ENCODE measurements at regions not wholly inside any gene's neighbourhood (a gene's known extent, or its start where the extent isn't known, plus 50 kb on each side); places are given as distances from the start of the nearest gene placed in this dataset.

DNA sequence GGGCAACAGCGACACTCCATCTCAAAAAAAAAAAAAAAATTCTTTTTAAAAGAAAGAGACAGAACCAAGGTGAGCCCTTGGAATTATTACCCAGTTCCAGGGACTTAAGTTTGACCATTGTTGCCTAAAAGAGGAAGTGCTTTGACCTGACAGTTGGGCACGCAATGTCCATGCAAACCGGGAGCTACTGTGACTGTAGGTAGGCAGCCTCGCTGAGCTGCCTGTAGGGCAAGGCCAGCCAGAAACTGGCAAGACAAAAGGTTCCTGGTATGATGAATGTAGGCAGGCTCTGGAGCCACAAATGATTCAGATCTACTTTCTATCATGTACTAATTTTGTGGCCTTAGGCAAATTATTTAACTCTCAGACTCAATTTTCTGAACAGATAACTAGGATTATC is 334.8 kb upstream of the ZNF462 start:
- Histone ChIP-seq H2AK5ac (ENCODE audit: low read depth, low read length) (no peak overlapping the region), H4K5ac (ENCODE audit: insufficient read length, low read depth, low read length) (no peak overlapping the region), H4K8ac (ENCODE audit: extremely low read depth, insufficient read depth, low read length) (no peak overlapping the region), H3K4me3 (ENCODE audit: extremely low read depth in 1 of 4, insufficient read depth in 2 of 4, low read depth in 3 of 4, low read length in 4 of 4) (no peak overlapping the region), H2BK120ac (replicated peaks; ENCODE audit: low read depth, low read length) (no peak overlapping the region), H2BK15ac (ENCODE audit: low read length) (no peak overlapping the region), H3K4ac (replicated peaks; ENCODE audit: insufficient read length, low read depth, low read length) (no peak overlapping the region), H4K20me1 (replicated peaks in 1 of 2; ENCODE audit: control insufficient read depth in 1 of 2, insufficient read depth in 2 of 2, low read length in 2 of 2) (no peaks in the 10 kb centered on the region), H3K4me1 (replicated peaks in 1 of 4; ENCODE audit: control insufficient read depth in 3 of 4, insufficient read depth in 4 of 4, low read length in 3 of 4) (no peaks in the 10 kb centered on the region), H2BK12ac (ENCODE audit: low read depth, low read length) (no peak overlapping the region), H3K56ac (replicated peaks; ENCODE audit: insufficient read length, low read depth, low read length) (no peak overlapping the region), H3K79me2 (ENCODE audit: control insufficient read depth in 1 of 2, insufficient read depth in 2 of 2, low read length in 2 of 2) (no peaks in the 10 kb centered on the region), H3K9me3 (ENCODE audit: insufficient read depth in 2 of 2, low read depth in 1 of 2, low read length in 1 of 2) (no peaks in the 10 kb centered on the region), H3K27ac (ENCODE audit: low read depth, low read length) (no peak overlapping the region), H3K4me2 (ENCODE audit: insufficient read depth in 1 of 2, low read depth in 2 of 2, low read length in 2 of 2) (no peak overlapping the region), H3K23ac (ENCODE audit: insufficient read length) (no peak overlapping the region), H3K18ac (ENCODE audit: extremely low read depth, low read length) (no peak overlapping the region), H3K27me3 (replicated peaks in 1 of 4; ENCODE audit: control insufficient read depth in 3 of 4, extremely low read depth in 1 of 4, insufficient read depth in 3 of 4, low read length in 3 of 4) (no peaks in the 10 kb centered on the region), H3K23me2 (ENCODE audit: low read depth, low read length) (no peaks in the 10 kb centered on the region), H3K36me3 (ENCODE audit: control insufficient read depth in 2 of 4, insufficient read depth in 4 of 4, low read length in 3 of 4) (no peaks in the 10 kb centered on the region), H2BK5ac (ENCODE audit: low read depth, low read length) (no peak overlapping the region), H2AFZ (ENCODE audit: low read length) (no peak overlapping the region), H2BK20ac (ENCODE audit: low read length) (no peak overlapping the region), H3K9ac (replicated peaks in 1 of 4; ENCODE audit: extremely low read depth in 1 of 4, low read depth in 3 of 4, low read length in 3 of 4) (no peak overlapping the region), H3K79me1 (ENCODE audit: low read depth, low read length) (no peaks in the 10 kb centered on the region), H4K91ac (replicated peaks; ENCODE audit: insufficient read length, low read length) (no peak overlapping the region), H3K14ac (ENCODE audit: insufficient read length) (no peak overlapping the region)
- POLR2A ChIA-PET (ENCODE audit: partially characterized antibody), result no interaction called here
- FAIRE-seq (no peak), DNase-seq (ENCODE audit: low read depth in 1 of 2, low spot score in 2 of 2) (no peak)
- CTCF ChIA-PET (ENCODE audit: partially characterized antibody), result interaction anchor here (0.6 to 0.7 kb wide), 2 partner anchors 70 to 628 kb away, joined by 3 to 4 read pairs; no protein-coding TSS in a partner anchor
- WGBS, 2 experiments (ENCODE audit: extremely low coverage in 1 of 2, insufficient coverage in 1 of 2, insufficient read length in 1 of 2, insufficient replicate concordance in 2 of 2, low coverage in 1 of 2, low lambda C conversion rate in 2 of 2, missing lambda C conversion rate in 1 of 2), result 85% methylated on average over 4 of the region's 4 CpGs; no CpG with 5 or more reads in 1 of the 2 experiments
- TF ChIP-seq, protein P1, sequence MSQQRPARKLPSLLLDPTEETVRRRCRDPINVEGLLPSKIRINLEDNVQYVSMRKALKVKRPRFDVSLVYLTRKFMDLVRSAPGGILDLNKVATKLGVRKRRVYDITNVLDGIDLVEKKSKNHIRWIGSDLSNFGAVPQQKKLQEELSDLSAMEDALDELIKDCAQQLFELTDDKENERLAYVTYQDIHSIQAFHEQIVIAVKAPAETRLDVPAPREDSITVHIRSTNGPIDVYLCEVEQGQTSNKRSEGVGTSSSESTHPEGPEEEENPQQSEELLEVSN (IDR thresholded peaks at IDR 0.05), result no peak
- TF ChIP-seq JUND (IDR thresholded peaks at IDR 0.05; ENCODE audit: low read length) (no peak), KDM1A (IDR thresholded peaks at IDR 0.05; ENCODE audit: borderline replicate concordance, low read length) (no peak), ZNF274 (IDR thresholded peaks at IDR 0.05; ENCODE audit: borderline replicate concordance, extremely low read depth, low read length) (no peak), TAF7 (optimal IDR thresholded peaks at IDR 0.05; ENCODE audit: borderline replicate concordance, low read depth, low read length) (no peak), SIRT6 (IDR thresholded peaks at IDR 0.05; ENCODE audit: low read length) (no peak), KDM5A (IDR thresholded peaks at IDR 0.05; ENCODE audit: low read length) (no peak), POLR2AphosphoS5 (IDR thresholded peaks at IDR 0.05; ENCODE audit: low read depth, low read length) (no peak)
- TF ChIP-seq, protein P2, sequence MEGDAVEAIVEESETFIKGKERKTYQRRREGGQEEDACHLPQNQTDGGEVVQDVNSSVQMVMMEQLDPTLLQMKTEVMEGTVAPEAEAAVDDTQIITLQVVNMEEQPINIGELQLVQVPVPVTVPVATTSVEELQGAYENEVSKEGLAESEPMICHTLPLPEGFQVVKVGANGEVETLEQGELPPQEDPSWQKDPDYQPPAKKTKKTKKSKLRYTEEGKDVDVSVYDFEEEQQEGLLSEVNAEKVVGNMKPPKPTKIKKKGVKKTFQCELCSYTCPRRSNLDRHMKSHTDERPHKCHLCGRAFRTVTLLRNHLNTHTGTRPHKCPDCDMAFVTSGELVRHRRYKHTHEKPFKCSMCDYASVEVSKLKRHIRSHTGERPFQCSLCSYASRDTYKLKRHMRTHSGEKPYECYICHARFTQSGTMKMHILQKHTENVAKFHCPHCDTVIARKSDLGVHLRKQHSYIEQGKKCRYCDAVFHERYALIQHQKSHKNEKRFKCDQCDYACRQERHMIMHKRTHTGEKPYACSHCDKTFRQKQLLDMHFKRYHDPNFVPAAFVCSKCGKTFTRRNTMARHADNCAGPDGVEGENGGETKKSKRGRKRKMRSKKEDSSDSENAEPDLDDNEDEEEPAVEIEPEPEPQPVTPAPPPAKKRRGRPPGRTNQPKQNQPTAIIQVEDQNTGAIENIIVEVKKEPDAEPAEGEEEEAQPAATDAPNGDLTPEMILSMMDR (IDR thresholded peaks at IDR 0.05; ENCODE audit: control extremely low read depth in 1 of 3, insufficient read depth in 1 of 3, low read depth in 1 of 3, low read length in 3 of 3), result no peak
- TF ChIP-seq, protein P3, sequence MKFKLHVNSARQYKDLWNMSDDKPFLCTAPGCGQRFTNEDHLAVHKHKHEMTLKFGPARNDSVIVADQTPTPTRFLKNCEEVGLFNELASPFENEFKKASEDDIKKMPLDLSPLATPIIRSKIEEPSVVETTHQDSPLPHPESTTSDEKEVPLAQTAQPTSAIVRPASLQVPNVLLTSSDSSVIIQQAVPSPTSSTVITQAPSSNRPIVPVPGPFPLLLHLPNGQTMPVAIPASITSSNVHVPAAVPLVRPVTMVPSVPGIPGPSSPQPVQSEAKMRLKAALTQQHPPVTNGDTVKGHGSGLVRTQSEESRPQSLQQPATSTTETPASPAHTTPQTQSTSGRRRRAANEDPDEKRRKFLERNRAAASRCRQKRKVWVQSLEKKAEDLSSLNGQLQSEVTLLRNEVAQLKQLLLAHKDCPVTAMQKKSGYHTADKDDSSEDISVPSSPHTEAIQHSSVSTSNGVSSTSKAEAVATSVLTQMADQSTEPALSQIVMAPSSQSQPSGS (IDR thresholded peaks at IDR 0.05; ENCODE audit: low read length), result no peak

Measured in H1 (cell line).